OCI-LY1 (cell line): ENCODE measurements at regions not wholly inside any gene's neighbourhood (a gene's known extent, or its start where the extent isn't known, plus 50 kb on each side); places are given as distances from the start of the nearest gene placed in this dataset.

Source experiments
- EZH2 ChIP-seq: fragments of 200-600 bp; sonication (generic), shearing (Covaris generic); IDR thresholded peaks from 2 replicates; pipeline ENCODE4 v1.8.0; 2017; ENCODE audit warnings: borderline replicate concordance, mixed run types, mild to moderate bottlenecking, antibody characterized with exemption, low read length, moderate library complexity, mixed read lengths
- TF ChIP-seq, protein P1 (sequence below): fragments of 200-600 bp; sonication (generic), shearing (Covaris generic); IDR thresholded peaks from 2 replicates; pipeline ENCODE4 v1.5.1; 2017; ENCODE audit warnings: mild to moderate bottlenecking, antibody characterized with exemption, low read length, moderate library complexity, mixed read lengths

DNA sequence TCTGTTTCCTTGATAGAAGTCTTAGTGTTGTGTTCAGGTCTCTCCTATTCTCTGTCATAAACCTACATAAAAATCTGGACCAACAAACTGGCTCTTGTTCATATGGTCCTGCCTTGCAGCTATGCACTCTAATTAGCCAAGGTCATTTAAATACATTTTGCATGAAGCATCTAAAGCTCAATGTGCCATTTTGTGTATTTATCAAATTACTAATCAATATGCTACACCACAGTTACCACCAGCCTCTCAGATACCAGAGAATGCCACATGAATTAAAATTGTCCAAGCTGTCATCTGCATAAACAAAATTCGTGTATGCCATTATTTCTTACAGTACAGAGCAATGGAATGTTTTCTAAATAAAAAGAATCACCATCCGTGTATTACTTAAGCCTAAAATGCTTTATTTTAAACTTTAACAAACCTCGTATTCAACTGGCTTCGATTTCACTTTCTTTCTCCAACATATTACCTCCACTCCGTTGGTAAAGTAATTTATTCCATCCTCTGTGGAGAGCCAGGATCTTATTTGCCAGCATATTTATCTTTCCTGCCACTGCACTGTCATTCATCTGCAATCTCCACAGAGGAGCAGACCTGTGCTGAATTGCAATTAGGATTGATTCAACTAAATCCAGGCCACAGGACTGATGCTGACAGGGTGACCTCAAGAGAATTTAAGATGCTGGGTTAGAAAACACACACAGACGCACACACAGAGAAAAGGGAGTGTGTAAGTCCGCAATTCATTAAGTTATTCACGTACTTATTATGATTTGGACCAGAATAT is 284.1 kb upstream of the FOXG1 start:
- TF ChIP-seq, protein P1, sequence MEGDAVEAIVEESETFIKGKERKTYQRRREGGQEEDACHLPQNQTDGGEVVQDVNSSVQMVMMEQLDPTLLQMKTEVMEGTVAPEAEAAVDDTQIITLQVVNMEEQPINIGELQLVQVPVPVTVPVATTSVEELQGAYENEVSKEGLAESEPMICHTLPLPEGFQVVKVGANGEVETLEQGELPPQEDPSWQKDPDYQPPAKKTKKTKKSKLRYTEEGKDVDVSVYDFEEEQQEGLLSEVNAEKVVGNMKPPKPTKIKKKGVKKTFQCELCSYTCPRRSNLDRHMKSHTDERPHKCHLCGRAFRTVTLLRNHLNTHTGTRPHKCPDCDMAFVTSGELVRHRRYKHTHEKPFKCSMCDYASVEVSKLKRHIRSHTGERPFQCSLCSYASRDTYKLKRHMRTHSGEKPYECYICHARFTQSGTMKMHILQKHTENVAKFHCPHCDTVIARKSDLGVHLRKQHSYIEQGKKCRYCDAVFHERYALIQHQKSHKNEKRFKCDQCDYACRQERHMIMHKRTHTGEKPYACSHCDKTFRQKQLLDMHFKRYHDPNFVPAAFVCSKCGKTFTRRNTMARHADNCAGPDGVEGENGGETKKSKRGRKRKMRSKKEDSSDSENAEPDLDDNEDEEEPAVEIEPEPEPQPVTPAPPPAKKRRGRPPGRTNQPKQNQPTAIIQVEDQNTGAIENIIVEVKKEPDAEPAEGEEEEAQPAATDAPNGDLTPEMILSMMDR, result no peak
- TF ChIP-seq EZH2, result no peak
